ENCODE measurements at regions not wholly inside any gene's neighbourhood (a gene's known extent, or its start where the extent isn't known, plus 50 kb on each side); places are given as distances from the start of the nearest gene placed in this dataset.

GRCh38 chr11:44400431-44400830 is 90.5 kb upstream of the ALX4 start:
- H3K4me1 Mint-ChIP-seq (ENCODE audit: low read depth, unreplicated experiment), result no peaks in the 10 kb centered on the region
- H3K36me3 Mint-ChIP-seq (ENCODE audit: low read depth, unreplicated experiment), result peaks cover 1% of the 10 kb centered on the region

DNA sequence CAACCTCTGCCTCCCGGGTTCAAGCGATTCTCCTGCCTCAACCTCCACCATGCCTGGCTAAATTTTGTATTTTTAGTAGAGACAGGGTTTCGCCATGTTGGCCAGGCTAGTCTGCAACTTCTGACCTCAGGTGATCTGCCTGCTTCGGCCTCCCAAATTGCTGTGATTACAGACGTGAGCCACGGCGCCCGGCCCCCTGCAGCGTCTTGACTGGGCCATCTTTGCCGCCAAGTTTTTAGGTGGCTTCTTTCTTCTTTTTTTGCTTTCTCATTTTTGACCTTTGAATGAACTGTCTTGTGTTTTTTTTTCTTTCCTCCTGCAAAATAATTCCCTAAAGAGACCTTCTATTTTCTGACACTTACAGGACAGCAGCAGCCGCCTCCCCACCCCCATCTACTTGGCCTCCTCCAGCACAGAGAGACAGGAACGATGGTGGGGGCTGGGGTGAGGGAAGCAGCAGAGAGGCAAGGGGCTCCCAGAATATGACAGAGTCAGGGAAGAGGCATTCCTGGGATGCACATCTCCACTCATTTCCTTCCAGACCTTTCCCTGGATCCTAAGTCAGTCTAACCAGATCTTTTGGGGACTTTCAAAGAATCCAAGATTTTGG is 92.6 kb upstream of the ALX4 start:
- Histone ChIP-seq H4K20me1 (ENCODE audit: insufficient read depth, low read length) (no peaks in the 10 kb centered on the region), H3K27ac (ENCODE audit: low read depth, low read length) (no peak overlapping the region), H3K9me3 (ENCODE audit: insufficient read depth, low read depth, low read length) (no peaks in the 10 kb centered on the region), H3K36me3 (ENCODE audit: insufficient read depth, low read length) (no peaks in the 10 kb centered on the region), H3K9ac (ENCODE audit: low read length) (no peak overlapping the region), H3K4me3 (ENCODE audit: insufficient read depth, low read depth, low read length) (no peak overlapping the region), H2AFZ (ENCODE audit: low read depth, low read length) (no peak overlapping the region), H3K79me2 (ENCODE audit: insufficient read depth, low read length) (no peaks in the 10 kb centered on the region), H3K4me1 (ENCODE audit: insufficient read depth, low read length) (no peaks in the 10 kb centered on the region), H3K4me2 (ENCODE audit: low read length) (no peak overlapping the region), H3K27me3 (ENCODE audit: insufficient read depth, low read length) (peaks cover 12% of the 10 kb centered on the region)
- DNase-seq (ENCODE audit: low read depth), result no peak
- TF ChIP-seq EZH2 (IDR thresholded peaks at IDR 0.05; ENCODE audit: insufficient read depth, low read length) (no peak), CTCF (IDR thresholded peaks at IDR 0.05; ENCODE audit: insufficient read depth, low read depth, low read length) (no peak)
- H3K36me3 Mint-ChIP-seq (ENCODE audit: low read depth, unreplicated experiment), result no peaks in the 10 kb centered on the region
- H3K9me3 Mint-ChIP-seq (ENCODE audit: unreplicated experiment), result no peaks in the 10 kb centered on the region
- H3K4me1 Mint-ChIP-seq (ENCODE audit: low read depth, unreplicated experiment), result no peaks in the 10 kb centered on the region
- no peak overlapping the region for H3K27ac Mint-ChIP-seq (ENCODE audit: unreplicated experiment)
- no peak for FAIRE-seq
- peaks cover 53% of the 10 kb centered on the region for H3K27me3 Mint-ChIP-seq (ENCODE audit: low read depth, unreplicated experiment)
- H3K4me3 Mint-ChIP-seq (ENCODE audit: unreplicated experiment), result no peak overlapping the region

More at GRCh38 chr11:44400431-44400830, 90.5 kb upstream of the ALX4 start:
- H3K9me3 ChIP-seq (ENCODE audit: insufficient read depth, low read depth, low read length), result no peaks in the 10 kb centered on the region
- H3K27me3 Mint-ChIP-seq (ENCODE audit: low read depth, unreplicated experiment), result peaks cover 51% of the 10 kb centered on the region
- H3K79me2 ChIP-seq (ENCODE audit: insufficient read depth, low read length), result no peaks in the 10 kb centered on the region
- H3K9me3 Mint-ChIP-seq (ENCODE audit: unreplicated experiment), result peaks cover 5% of the 10 kb centered on the region
- no peak overlapping the region for H2AFZ ChIP-seq (ENCODE audit: low read depth, low read length)
- H3K27ac ChIP-seq (ENCODE audit: low read depth, low read length), result no peak overlapping the region
- H3K4me2 ChIP-seq (ENCODE audit: low read length), result no peak overlapping the region
- DNase-seq (ENCODE audit: low read depth) (no peak), FAIRE-seq (no peak)
- no peak overlapping the region for H3K9ac ChIP-seq (ENCODE audit: low read length)
- TF ChIP-seq CTCF (IDR thresholded peaks at IDR 0.05; ENCODE audit: insufficient read depth, low read depth, low read length) (no peak), EZH2 (IDR thresholded peaks at IDR 0.05; ENCODE audit: insufficient read depth, low read length) (no peak)
- H3K4me1 ChIP-seq (ENCODE audit: insufficient read depth, low read length), result no peaks in the 10 kb centered on the region
- H4K20me1 ChIP-seq (ENCODE audit: insufficient read depth, low read length), result no peaks in the 10 kb centered on the region
- H3K36me3 ChIP-seq (ENCODE audit: insufficient read depth, low read length), result no peaks in the 10 kb centered on the region
- no peak overlapping the region for H3K4me3 Mint-ChIP-seq (ENCODE audit: unreplicated experiment)
- no peak overlapping the region for H3K27ac Mint-ChIP-seq (ENCODE audit: unreplicated experiment)
- H3K4me3 ChIP-seq (ENCODE audit: insufficient read depth, low read depth, low read length), result no peak overlapping the region
- H3K27me3 ChIP-seq (ENCODE audit: insufficient read depth, low read length), result peaks cover 12% of the 10 kb centered on the region

GRCh38 chr11:44403176-44403575 is 93.2 kb upstream of the ALX4 start:
- no peak overlapping the region for H3K4me2 ChIP-seq (ENCODE audit: low read length)
- H3K27ac Mint-ChIP-seq (ENCODE audit: unreplicated experiment), result no peak overlapping the region
- no peak overlapping the region for H3K4me3 ChIP-seq (ENCODE audit: insufficient read depth, low read depth, low read length)
- H3K27me3 Mint-ChIP-seq (ENCODE audit: low read depth, unreplicated experiment), result peaks cover 53% of the 10 kb centered on the region
- TF ChIP-seq CTCF (IDR thresholded peaks at IDR 0.05; ENCODE audit: insufficient read depth, low read depth, low read length), result no peak
- no peak for TF ChIP-seq EZH2 (IDR thresholded peaks at IDR 0.05; ENCODE audit: insufficient read depth, low read length)
- no peaks in the 10 kb centered on the region for H3K9me3 Mint-ChIP-seq (ENCODE audit: unreplicated experiment)
- H3K4me1 ChIP-seq (ENCODE audit: insufficient read depth, low read length), result no peaks in the 10 kb centered on the region
- no peaks in the 10 kb centered on the region for H4K20me1 ChIP-seq (ENCODE audit: insufficient read depth, low read length)
- no peaks in the 10 kb centered on the region for H3K36me3 Mint-ChIP-seq (ENCODE audit: low read depth, unreplicated experiment)
- peaks cover 6% of the 10 kb centered on the region for H3K27me3 ChIP-seq (ENCODE audit: insufficient read depth, low read length)
- no peak for DNase-seq (ENCODE audit: low read depth)
- H3K4me1 Mint-ChIP-seq (ENCODE audit: low read depth, unreplicated experiment), result no peaks in the 10 kb centered on the region
- H2AFZ ChIP-seq (ENCODE audit: low read depth, low read length), result no peak overlapping the region
- no peaks in the 10 kb centered on the region for H3K79me2 ChIP-seq (ENCODE audit: insufficient read depth, low read length)
- no peak for FAIRE-seq
- no peak overlapping the region for H3K9ac ChIP-seq (ENCODE audit: low read length)
- H3K27ac ChIP-seq (ENCODE audit: low read depth, low read length), result no peak overlapping the region
- no peaks in the 10 kb centered on the region for H3K9me3 ChIP-seq (ENCODE audit: insufficient read depth, low read depth, low read length)
- H3K36me3 ChIP-seq (ENCODE audit: insufficient read depth, low read length), result no peaks in the 10 kb centered on the region
- no peak overlapping the region for H3K4me3 Mint-ChIP-seq (ENCODE audit: unreplicated experiment)

Measured in astrocyte (in vitro differentiated cells and primary cell).